ENCODE measurements at regions not wholly inside any gene's neighbourhood (a gene's known extent, or its start where the extent isn't known, plus 50 kb on each side); places are given as distances from the start of the nearest gene placed in this dataset.

GRCh38 chr6:108737594-108738546 lies 110.4 kb upstream of the ARMC2 start:
- H3K4me1 ChIP-seq, result peaks cover 9 to 16% of the 10 kb centered on the region in 2 donors
- no peak for ATAC-seq
- TF ChIP-seq POLR2A (IDR thresholded peaks at IDR 0.05), result no peak
- no peak for TF ChIP-seq CTCF (IDR thresholded peaks at IDR 0.05 in 4 of 5, conservative IDR thresholded peaks at IDR 0.05 in 1 of 5)
- H3K27me3 ChIP-seq, result no peaks in the 10 kb centered on the region
- peak in 1 of 2 donors; percentile 30 for DNase-seq
- intact Hi-C loops (cut with DNase I; ENCODE audit: low total_unique reads) (no loop called here), in situ Hi-C loops (cut with MboI; ENCODE audit: low sequenced_read_pairs in 4 of 4) (no loop called here)
- H3K9me3 ChIP-seq, result no peaks in the 10 kb centered on the region
- H3K4me3 ChIP-seq, result no peak overlapping the region
- H3K36me3 ChIP-seq, result no peaks in the 10 kb centered on the region
- no peak overlapping the region for H3K27ac ChIP-seq

GRCh38 chr6:108738684-108739416 lies 109.4 kb upstream of the ARMC2 start:
- intact Hi-C loops (cut with DNase I; ENCODE audit: low total_unique reads) (no loop called here), in situ Hi-C loops (cut with MboI; ENCODE audit: low sequenced_read_pairs in 4 of 4) (no loop called here)
- Histone ChIP-seq H3K4me3 (no peak overlapping the region), H3K4me1 (peaks cover 4 to 6% of the 10 kb centered on the region in 2 donors), H3K27me3 (no peaks in the 10 kb centered on the region), H3K27ac (no peak overlapping the region), H3K36me3 (no peaks in the 10 kb centered on the region), H3K9me3 (no peaks in the 10 kb centered on the region)
- DNase-seq (no peak), ATAC-seq (no peak)
- TF ChIP-seq POLR2A (IDR thresholded peaks at IDR 0.05), result no peak
- no peak for TF ChIP-seq CTCF (IDR thresholded peaks at IDR 0.05 in 4 of 5, conservative IDR thresholded peaks at IDR 0.05 in 1 of 5)

- intact Hi-C loops (cut with DNase I; ENCODE audit: low total_unique reads), result no loop called here
- in situ Hi-C loops (cut with MboI; ENCODE audit: low sequenced_read_pairs in 4 of 4), result no loop called here
These were observed 108.5 kb upstream of the ARMC2 start for GRCh38 chr6:108739496-108740330.

More at GRCh38 chr6:108739496-108740330, 108.5 kb upstream of the ARMC2 start:
- ATAC-seq, result no peak
- Histone ChIP-seq H3K27me3 (no peaks in the 10 kb centered on the region), H3K36me3 (no peaks in the 10 kb centered on the region), H3K27ac (no peak overlapping the region), H3K4me3 (no peak overlapping the region), H3K4me1 (peaks cover 0 to 7% of the 10 kb centered on the region in 2 donors), H3K9me3 (no peaks in the 10 kb centered on the region)
- DNase-seq, result no peak
- TF ChIP-seq CTCF (IDR thresholded peaks at IDR 0.05 in 4 of 5, conservative IDR thresholded peaks at IDR 0.05 in 1 of 5), result no peak
- no peak for TF ChIP-seq POLR2A (IDR thresholded peaks at IDR 0.05)
